OCI-M2 (cell line): ENCODE measurements at regions not wholly inside any gene's neighbourhood (a gene's known extent, or its start where the extent isn't known, plus 50 kb on each side); places are given as distances from the start of the nearest gene placed in this dataset.

Source experiments
- DNase-seq: peaks from one replicate; lab custom pipeline; 2025; ENCODE audit not compliant: unreplicated experiment; lab: John Stamatoyannopoulos, UW

DNA sequence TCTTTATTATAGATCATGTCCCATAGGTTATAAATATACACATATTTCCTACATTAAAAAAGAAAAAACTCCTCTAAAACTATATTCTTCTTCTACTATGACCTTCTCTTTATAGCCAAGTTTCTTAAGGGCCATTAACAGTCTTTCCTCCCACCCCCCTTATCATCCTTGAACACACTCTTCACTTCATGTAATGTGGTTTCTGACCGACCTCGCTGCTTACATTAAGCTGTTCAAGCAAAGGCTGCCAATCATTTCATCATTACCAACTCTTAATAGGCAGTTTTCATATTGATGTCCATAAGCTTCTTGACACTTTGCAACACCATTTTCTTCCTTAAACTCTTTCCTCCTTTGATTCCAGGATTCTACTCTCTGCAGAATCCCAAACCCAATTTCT is 283.0 kb upstream of the PCSK5 start:
- no peak for DNase-seq

DNA sequence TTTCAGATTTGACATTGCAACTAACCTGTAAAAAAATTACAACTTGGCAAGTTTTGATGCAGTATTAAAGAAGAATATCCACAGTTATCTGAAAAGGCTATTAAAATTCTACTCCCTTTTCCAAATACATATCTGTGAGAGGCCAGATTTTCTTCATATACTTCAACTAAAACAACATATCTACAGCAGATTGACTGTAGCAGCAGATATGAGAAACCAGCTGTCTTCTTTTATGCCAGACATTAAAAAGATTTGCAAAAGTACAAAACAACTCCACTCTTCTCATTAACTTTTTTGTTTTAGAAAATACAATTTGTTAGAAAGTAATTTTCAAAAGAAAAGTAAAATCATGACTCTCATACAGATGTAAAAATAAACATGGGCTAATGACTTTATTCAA is 281.1 kb upstream of the PCSK5 start:
- no peak for DNase-seq

DNA sequence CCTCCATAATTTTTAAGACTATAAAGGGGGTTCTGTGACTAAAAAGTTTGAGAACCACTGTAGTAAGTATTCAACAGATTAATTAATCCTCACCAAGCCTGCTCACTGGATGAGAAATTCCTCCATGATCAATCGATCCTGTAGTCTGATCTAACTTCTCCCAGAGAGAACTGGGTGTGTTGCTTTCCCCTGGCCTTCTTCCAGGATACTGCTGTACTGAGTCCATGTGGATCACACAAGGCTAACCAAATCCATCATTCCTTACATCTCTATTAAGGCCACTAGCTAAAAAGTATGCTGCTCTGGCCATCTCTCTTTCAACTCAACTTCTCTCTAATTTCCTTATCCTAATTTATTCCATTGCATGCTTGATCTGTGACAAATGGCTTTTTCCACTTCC is 280.2 kb upstream of the PCSK5 start:
- no peak for DNase-seq

DNA sequence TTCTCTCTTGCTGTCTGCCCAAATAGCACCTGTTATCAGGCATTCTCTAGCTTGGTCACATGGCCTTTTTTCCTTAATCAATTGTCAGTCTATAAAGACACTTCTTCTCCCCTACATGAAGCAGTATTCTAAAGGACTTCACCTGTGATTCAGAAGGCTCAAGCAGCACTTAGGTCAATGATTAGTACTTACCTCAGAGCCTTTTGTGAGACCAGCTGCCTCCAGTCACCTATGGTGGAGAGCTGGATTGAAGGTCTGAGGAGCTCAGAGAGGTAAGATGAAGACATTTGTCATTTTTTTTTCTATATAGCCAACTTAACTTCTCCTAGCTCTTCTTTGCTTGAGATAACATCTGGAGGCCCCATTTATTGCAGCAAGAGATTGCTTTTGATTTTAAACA is 278.3 kb upstream of the PCSK5 start:
- DNase-seq, result no peak

DNA sequence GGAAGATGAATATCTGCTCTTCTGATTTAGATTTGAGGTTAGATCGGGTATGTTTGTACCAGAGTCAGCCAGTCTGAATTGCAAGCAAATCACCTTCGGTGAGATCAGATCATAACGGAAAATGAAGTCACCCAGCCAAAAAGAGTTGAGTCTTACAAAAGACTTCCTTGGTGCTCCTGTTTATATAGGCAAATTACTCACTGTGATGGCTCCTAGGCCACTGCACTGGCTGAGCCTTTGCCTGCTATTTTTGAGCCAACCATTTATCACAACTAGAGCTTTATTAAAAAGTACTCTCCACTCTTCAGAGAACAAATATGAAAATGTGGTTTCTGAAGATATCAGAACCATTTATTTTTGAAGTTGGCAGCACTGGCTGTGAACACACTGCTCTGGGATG is 277.7 kb upstream of the PCSK5 start:
- DNase-seq, result no peak

DNA sequence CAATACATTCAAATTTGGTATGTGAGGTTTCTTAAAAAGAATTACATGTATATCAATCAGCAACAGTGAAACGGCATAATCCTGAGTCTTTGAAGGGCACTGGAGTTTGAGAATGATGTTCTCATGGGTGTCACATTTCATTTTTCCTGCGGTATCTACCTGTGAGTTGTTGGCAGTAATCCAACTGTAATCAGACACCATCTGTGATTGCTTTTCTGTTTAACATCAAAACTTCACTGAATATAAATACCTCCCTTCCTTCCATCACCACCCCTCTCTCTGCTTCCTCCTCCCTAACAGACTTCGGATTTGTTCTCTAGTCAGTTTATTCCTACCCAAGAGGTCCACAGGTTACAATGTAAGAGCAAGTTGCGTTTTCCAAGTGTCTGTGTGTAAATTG is 275.2 kb upstream of the PCSK5 start:
- no peak for DNase-seq

DNA sequence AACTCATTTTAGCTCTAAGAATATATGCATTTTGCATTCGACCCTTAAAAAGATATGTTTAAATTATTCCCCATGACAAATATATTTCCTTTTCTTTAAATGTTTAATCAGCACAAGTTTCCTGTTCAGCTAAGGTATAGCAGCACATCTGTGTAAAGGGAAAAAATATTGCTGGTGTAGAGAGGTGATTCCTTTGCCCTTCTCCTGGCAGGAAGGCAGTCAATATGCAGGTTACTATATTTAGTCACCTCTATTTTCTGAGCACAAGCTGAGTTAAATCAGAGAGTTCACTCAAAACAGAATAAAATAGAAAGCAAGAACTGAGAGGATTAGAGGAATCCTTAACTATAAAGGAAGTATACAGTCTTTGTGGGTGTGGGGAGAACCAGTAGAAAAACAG is 274.4 kb upstream of the PCSK5 start:
- no peak for DNase-seq

DNA sequence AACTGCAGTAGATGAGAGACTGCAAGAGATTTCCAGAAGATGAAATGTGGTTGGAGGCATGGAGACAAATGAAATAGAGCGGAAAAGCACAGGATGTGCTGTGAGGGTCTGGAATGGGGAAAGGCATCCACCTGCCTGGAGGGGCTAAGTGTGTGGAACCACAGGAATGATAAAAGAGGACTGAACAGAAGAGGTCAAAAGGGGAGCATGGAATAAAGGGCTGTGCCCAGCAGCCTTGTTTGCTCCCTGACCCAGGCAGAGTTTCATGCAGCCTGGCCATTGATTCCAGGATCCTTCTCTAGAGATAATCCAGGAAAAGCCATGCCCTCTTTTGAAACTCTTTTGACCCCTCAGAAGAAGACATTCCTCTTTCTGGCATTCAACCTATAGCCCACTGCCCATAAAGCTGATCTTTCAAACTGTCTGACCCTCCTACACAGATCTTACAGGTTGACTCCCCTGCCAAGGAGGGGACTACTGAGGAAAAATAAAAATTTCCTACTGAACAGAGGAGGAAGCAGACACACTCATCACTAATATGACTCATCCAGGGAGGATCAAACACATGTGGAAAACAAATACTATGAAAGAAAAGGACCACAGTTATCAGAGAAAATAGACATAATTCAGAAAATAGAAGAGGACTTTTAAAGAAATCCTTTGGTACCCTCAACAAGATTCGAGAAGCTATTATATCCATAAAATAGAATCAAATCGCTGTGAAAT is 273.5 kb upstream of the PCSK5 start:
- DNase-seq, result no peak

DNA sequence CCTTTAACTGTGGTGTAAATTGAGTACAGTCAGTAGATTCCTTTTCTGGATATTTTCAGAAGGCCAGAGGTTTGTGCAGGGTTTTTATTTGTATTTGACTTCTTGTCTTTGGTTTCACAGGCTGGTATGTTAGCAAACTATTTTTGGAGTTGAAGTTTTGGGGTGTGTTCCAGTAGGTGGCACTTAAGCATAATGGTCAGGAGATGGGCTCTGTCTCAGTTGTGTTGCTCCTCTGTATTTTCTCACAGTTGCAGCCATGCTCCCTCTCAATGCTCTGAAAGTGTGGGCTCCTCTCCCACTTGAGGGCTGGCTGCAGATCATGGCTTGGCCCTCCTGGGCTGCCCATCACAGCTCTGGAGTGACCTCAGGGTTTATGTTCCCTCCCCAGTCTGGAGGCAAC is 267.0 kb upstream of the PCSK5 start:
- DNase-seq, result no peak

DNA sequence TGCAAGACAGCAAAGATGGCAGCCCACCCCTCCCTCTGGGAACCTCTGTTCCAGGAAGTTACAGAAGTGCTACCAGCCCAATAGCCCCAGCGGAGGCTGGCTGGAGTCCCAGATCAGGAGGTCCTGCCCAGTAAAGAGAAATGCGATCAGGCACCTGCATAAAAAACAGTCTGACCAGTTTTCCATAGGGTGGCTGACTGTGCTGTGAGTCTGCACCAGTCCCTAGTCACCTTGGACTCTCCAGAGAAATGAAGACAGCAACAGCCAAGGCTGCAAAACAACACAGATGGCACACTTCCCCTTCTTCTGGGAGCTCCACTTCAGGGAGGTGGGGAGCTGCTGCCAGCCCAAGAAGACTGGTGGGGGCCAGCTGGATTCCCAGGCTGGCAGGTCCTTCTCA is 265.5 kb upstream of the PCSK5 start:
- DNase-seq, result no peak

DNA sequence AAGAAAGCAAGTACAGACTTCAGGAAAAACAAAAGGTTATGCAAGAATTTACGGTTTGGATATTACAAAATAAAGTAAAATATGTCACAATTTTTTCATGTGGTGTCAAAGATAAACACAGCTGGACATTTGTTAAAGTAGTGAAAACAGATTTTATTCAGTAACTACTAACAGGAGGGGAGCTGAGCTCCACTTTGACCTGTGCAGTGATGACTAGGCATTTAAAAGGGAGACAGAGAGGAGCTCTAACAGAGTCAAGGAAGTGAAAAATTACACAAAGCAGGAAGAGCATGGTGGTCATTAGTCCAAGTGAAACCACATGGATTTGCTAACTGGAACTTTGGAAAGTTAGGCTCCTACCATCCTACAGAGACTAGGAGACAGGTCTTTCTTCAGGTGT is 263.6 kb upstream of the PCSK5 start:
- DNase-seq, result no peak

DNA sequence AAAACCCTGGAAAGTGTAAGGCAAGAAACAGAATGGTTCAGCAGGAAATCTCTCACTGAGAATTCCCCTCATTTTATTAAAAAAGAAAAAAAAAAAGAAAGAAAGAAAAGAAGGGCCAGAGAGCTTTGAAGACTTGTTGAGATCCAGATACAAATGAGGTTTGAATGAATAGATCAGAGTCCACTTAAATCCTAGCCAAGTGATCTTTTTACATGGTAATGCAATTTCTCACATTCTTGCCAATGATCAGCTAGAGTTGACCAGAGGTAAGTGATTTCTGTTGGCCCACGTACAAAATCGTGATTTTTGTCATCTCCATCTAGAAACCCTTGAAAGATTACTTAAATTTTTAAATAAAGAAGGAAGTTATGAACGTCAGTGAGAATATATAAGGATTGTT is 261.5 kb upstream of the PCSK5 start:
- no peak for DNase-seq

DNA sequence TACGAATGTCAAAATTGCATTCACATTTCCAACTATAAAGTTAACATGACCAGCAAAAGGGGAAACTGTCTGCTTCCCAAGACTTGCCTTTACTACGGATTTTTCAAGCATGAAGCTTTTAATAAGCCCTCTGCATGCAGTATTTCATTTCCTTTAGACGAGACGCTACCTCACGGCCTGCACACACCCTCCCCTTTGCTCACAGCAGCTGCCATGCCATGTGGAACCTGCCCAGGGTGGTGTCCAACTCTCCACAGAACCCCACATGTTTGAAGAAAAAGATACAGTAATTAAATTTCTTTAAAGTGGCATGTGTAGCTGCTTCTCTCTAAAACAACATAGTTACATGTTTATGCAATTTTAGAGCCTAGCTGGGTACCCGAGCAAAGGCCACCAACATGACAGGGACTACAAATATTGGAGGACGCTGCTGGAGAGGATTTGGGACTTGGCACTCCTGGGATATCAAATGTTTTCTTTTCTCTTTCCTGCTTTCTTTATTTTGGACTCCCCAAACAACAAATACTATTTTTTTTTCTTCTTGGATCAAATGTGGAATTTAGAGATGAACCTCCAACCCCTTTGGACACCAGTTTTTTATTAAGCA is 256.9 kb upstream of the PCSK5 start:
- no peak for DNase-seq

DNA sequence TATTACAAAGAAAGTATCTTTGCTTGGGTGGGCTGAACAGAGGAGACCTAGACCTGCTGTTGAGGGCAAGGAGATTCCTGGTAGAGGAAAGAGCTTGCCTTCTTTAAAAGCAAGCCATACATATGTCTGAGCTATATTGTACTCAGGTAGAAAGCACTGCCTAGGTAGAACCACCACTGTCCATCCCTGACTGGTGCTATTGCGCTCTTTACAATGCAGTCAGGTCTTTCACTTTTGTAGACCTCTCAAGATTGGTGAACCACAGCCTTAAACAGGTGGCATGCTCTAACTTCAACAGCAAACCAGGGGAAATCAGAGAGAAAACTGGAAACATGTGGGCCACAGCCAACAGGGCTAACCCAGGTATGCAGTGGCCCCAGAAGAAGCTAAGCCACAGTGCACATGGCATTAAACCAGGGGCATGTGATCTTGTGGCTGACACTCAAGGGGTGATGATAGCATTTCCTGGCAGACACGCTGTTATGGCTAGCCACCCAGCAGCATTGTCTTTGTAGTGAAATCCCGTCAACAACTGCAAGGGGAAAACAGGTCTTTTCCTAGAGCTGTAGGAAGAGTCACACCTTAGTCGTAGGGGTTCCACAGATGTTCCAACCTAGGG is 253.9 kb upstream of the PCSK5 start:
- DNase-seq, result no peak

DNA sequence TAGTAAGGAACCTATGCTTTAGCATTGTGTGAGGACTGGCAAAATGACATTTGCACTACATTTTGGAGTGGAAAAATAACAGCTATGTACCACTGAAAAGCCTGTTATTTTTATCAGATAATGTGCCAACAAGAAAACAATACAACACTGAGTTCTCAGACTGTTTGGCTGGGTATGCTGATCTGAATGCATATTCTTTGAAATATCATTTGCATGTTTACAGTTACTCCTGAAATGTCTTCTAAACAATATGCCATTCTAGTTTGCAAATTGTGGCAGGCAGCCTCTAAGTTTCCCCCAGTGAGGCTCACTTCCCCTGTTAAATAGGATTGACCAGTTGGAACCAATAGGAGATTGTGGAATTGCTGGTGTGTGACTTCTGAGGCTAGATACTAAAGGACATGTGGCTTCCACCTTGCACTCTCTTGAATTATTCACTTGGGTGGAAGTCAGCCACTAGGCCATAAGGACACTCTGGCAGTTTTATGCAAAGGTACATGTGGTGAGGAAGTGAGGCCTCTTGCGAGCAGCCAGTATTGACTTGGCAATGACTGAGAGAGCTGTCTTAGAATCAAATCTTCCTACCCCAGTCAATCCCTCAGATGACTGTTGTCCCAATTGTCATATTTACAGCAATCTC is 250.4 kb upstream of the PCSK5 start:
- no peak for DNase-seq

DNA sequence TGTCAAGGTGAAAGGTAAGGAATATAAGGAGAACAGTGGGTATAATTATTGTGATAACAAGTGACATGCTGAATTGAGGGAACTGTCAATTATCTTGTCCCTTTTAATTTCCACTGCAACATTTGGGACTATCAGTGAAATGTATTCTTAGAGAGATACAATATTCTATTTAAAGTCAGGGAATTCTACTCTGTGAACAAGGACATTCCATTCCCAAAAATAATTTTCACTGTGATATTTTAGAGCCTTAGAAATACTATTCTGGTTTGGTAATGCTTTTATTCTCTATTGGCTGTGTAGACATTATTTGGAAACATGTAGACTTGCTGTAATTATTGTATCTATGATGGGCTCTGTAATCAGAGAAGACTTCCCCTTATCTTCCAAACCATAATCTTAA is 248.0 kb upstream of the PCSK5 start:
- DNase-seq, result no peak

DNA sequence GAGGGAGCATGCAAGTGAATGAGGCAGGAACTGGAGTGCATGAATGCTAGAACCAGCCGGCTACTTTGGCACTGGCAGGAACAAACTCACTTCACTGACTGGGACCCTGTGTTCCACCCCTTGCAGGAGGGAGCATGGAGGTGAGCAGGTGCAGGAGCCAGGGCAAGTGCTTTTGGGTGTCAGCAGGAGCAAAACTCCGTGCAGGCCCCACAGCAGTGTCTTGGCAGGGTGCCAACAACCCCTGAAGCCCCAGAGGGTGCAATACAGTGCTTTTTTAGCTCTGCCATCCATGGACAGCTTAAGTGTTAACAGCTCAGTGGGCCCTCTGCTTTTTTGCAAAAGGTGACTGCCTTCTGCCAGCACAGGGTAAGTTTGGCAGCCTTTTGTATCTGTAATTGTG is 245.8 kb upstream of the PCSK5 start:
- no peak for DNase-seq

DNA sequence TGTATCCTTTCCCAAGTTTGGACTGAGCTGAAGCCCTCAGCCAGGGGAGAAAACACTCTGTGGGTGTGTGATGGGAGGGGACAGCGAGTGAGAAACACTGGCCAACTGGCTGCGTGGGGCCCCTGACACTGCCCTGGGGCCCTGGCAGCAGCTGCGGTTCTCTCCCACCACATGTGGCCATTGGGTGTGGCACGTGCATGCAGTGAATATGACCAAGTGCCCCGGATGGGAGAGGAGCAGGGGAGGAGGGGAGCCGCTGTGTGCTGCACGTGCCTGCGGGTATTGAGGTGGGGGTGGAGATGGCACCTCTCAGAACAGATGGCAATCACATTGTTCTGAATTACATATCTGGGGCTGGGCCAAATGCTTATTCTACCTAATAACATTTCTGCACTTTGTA is 242.4 kb upstream of the PCSK5 start:
- DNase-seq, result no peak

DNA sequence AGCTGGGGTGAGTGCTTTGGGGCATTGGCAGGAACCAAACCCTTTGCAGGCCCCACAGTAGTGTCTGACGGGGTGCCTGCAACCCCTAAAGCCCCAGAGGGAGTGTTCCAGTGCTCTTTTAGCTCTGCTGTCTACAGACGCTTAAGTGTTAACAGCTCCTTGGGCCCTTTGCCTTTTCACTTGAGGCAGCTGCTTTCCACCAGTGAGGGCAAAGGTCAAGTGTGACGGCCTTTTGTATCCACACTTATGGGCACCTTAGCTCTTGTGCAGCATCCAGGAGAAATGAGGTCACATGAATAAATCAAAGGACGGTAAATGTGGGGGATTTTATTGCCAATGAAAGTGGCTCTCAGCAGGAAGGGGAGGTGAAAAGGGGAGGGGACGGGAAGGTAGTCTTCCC is 241.4 kb upstream of the PCSK5 start:
- no peak for DNase-seq

DNA sequence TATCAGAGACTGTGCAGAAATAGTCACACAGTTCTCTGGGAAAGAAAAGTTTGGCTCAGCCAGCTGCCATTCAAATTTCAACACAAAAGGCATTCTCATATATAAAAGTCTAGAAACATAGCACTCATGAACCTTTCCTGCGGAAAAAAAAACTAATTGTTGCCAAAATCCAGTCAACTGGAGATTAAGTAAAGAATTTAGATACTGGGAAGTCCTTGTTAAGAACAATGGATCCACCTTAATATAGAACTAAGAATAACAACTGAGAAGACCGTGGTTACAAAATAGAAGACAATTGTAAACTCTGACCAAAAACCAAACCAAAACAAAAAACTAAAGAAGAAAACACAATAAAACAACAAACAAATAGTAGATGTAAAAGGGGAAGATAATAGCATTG is 238.8 kb upstream of the PCSK5 start:
- DNase-seq, result no peak

DNA sequence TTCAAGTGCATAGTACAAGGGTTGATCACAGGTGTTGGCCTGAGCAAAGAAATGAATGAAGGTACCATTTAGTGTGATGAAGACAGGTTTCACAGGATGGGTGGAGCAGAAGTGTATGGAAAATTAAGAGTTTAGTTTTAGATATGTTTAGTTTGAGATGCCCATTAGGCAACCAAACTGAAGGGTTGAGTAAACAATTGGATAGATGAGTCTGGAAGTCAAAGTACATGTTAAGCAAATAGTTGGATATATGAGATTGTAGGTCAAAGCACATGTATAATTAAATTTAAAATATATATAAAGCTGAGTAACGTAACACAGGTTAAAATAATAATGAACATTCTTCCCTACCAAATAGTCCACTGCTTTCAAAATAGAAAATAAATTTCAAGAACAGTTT is 237.1 kb upstream of the PCSK5 start:
- no peak for DNase-seq

DNA sequence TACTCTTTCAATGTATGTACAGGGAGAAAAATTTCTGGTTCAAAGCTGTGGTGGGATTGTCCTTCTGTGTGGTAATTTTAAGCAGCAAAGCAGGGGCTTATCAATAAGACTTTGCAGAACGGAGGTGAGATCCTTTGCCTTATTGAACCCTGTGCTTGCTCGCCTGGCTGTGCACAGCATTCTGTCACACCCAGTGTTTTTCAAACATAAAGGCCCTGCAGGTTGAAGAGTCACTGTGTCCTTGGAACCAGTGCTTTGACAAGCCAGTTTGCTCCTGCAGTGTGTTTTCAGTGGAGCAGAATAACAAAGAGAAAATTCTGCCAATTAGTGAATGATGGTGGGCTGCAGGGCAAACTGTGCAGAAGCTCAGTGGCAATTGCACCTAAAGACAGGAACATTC is 236.7 kb upstream of the PCSK5 start:
- no peak for DNase-seq
